Natural killer cell treated with Interleukin-12 subunit alpha and Interleukin-12 subunit beta and Interleukin-15 and Interleukin-18, amount 100 ng/mL, for 72 hours (primary cell): ENCODE measurements at regions not wholly inside any gene's neighbourhood (a gene's known extent, or its start where the extent isn't known, plus 50 kb on each side); places are given as distances from the start of the nearest gene placed in this dataset.

Experiments used
- ATAC-seq, 2 donors: fragments of 150-1000 bp; cut with Tn5 transposase in 1 of 2; sonication (Bioruptor Pico), chemical (Tn5 transposase) in 1 of 2; 2 replicates each; pipeline ENCODE4 v1.10.0; 2021
- DNase-seq: peaks from one replicate; pipeline ENCODE4 v3.0.0; 2022; ENCODE audit warnings: low spot score
- H3K27ac Mint-ChIP-seq, 2 donors: 1 replicate in 1 of 2; 2 replicates in 1 of 2; pipeline ENCODE4 v1.8.0; 2022; ENCODE audit warnings: mixed read lengths in 2 of 2, mild to moderate bottlenecking in 1 of 2, moderate library complexity in 1 of 2
- H3K27me3 Mint-ChIP-seq, 2 donors: 1 replicate in 1 of 2; 2 replicates in 1 of 2; pipeline ENCODE4 v1.8.0; 2022; ENCODE audit warnings: mixed read lengths in 2 of 2
- H3K36me3 Mint-ChIP-seq: one replicate; pipeline ENCODE4 v1.8.0; 2022; ENCODE audit warnings: mixed read lengths
- H3K4me1 Mint-ChIP-seq, 2 donors: 1 replicate in 1 of 2; 2 replicates in 1 of 2; pipeline ENCODE4 v1.8.0; 2022; ENCODE audit warnings: low read depth in 2 of 2, mixed read lengths in 2 of 2, mild to moderate bottlenecking in 1 of 2
- H3K4me3 Mint-ChIP-seq: one replicate; pipeline ENCODE4 v1.8.0; 2022; ENCODE audit warnings: mixed read lengths
- H3K9me3 Mint-ChIP-seq: 2 replicates; pipeline ENCODE4 v1.8.0; 2022; ENCODE audit warnings: mixed read lengths

DNA sequence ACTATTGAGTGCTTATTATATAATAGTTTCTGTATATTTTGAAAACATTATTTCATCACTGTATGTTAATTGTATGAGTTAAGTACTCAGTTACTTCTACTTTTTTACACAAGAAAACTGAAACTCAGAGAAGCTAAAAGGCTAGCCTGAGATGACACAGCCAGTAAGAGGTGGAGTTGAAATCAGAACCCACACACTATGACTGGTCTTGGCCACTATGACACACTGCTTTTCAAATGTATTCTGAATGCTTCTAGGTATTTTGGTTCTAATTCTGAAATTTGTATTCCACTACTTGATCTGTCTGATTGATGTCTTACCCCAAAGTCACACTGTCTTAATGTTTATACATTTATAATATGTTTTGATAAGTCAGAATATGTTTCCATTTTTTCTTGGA, 181.8 kb downstream of the ZDHHC21 start:
- Mint-ChIP-seq H3K9me3 (no peaks in the 10 kb centered on the region), H3K4me3 (no peak overlapping the region), H3K4me1 (no peaks in the 10 kb centered on the region), H3K36me3 (no peaks in the 10 kb centered on the region), H3K27ac (no peak overlapping the region), H3K27me3 (peaks cover 0 to 9% of the 10 kb centered on the region in 2 donors)
- ATAC-seq (no peak), DNase-seq (no peak)

DNA sequence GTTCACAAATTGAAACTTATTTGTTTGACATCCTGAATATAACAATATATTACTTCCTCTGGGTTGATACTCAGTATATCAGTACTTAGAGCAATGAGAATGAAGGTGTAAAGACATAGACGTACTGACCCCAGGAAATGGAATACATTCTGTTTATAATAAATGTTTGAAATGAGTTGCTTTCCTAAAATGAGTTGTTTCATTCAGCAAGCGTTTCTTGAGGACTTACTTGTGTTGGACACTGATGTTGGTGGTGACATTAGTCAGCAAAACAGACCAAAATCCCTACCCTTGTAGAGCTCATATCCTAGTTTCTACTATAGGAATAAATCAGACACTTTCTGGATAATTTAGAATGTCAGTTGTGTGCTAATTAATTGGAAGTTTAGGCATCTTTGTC, 184.3 kb downstream of the ZDHHC21 start:
- Mint-ChIP-seq H3K27me3 (peaks cover 0 to 14% of the 10 kb centered on the region in 2 donors), H3K4me1 (no peaks in the 10 kb centered on the region), H3K36me3 (no peaks in the 10 kb centered on the region), H3K27ac (no peak overlapping the region), H3K9me3 (peaks cover 2% of the 10 kb centered on the region), H3K4me3 (no peak overlapping the region)
- DNase-seq: no peak
- ATAC-seq: no peak

DNA sequence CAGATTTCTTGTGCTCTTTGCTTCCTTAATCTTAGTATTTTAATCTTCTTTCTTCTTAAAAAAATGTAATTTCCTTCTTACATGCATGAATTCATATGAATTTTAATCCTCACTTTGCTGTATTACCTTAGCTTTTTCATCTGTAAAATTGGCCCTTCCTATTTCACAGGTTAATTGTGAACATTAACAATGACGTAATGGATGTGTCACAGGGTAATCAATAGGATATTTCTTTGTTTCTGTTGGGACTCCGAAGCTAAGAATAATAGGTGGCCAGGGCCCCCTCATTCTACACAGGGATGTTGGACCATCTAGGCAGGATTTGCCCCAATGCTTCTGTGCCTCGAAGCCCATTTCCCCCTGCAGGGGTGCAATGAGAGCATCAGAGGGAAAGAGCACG, 187.4 kb upstream of the NFIB start:
- Mint-ChIP-seq H3K4me3 (no peak overlapping the region), H3K36me3 (no peaks in the 10 kb centered on the region), H3K4me1 (no peaks in the 10 kb centered on the region), H3K9me3 (peaks cover 5% of the 10 kb centered on the region), H3K27me3 (peaks cover 0 to 12% of the 10 kb centered on the region in 2 donors), H3K27ac (no peak overlapping the region)
- DNase-seq (no peak), ATAC-seq (no peak)

DNA sequence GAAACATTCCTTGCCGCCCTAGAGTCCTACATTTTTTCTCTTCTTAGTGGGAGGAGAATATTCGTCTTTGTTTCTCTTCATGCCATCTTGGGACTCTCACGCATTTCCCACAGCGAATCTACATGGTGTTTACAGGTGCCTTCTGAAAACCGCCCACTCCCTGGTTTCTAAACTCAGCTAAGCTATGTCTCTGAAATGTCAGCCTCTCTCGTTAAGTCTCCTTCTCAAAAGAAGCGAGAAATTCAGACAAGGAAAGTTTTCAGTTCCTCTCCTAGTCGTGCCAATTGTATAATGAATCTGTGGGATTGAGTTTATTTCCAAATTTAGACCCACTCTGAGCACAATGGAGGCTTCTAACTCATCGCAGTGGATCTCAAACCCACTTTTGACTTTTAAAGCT, 186.8 kb upstream of the NFIB start:
- Mint-ChIP-seq H3K4me3 (no peak overlapping the region), H3K4me1 (no peaks in the 10 kb centered on the region), H3K27ac (no peak overlapping the region), H3K9me3 (peaks cover 5% of the 10 kb centered on the region), H3K36me3 (no peaks in the 10 kb centered on the region), H3K27me3 (peaks cover 0 to 8% of the 10 kb centered on the region in 2 donors)
- no peak for DNase-seq
- no peak for ATAC-seq

DNA sequence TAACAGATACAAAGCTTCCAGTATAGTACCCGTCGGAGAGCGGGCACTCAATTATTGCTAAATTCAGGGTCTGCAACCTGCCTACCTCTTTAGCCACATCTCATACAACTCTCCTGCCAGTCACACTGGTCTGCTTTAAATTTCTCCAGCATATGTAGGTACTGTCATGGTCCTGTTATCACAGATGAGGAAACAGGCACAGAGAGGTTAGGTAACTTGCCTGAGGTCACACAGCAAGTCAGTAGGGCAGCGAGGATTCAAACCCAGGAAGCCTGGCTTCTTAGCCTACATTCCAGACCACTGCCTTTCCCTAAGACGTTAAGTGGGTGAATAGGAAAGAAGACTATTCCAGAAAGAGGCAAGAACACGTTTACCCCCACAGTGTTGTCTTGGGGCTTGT, 186.0 kb upstream of the NFIB start:
- Mint-ChIP-seq H3K4me1 (no peaks in the 10 kb centered on the region), H3K36me3 (no peaks in the 10 kb centered on the region), H3K9me3 (peaks cover 5% of the 10 kb centered on the region), H3K4me3 (no peak overlapping the region), H3K27ac (no peak overlapping the region), H3K27me3 (peaks cover 0 to 8% of the 10 kb centered on the region in 2 donors)
- DNase-seq: no peak
- no peak for ATAC-seq

DNA sequence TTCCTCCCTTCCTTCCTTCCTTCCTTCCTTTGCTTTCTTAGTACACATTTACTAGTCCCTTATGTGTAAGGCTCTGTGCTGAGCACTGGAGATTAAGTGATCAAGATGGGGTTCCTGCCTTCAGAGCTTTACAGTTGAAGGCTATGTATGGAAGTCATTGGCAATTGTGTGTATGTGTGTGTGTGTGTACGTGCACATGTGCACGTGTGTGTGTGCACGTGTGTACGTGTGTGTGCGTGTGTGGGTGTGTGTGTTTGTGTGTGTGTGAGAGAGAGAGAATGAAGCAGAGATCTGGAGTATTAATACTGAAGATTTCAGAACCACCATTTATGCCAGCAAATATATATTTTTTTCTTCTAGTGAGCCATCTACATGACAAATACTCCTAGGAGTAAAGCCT, 184.9 kb upstream of the NFIB start:
- Mint-ChIP-seq H3K27me3 (peaks cover 0 to 8% of the 10 kb centered on the region in 2 donors), H3K4me3 (no peak overlapping the region), H3K27ac (no peak overlapping the region), H3K36me3 (no peaks in the 10 kb centered on the region), H3K9me3 (peaks cover 3% of the 10 kb centered on the region), H3K4me1 (no peaks in the 10 kb centered on the region)
- DNase-seq: no peak
- no peak for ATAC-seq

DNA sequence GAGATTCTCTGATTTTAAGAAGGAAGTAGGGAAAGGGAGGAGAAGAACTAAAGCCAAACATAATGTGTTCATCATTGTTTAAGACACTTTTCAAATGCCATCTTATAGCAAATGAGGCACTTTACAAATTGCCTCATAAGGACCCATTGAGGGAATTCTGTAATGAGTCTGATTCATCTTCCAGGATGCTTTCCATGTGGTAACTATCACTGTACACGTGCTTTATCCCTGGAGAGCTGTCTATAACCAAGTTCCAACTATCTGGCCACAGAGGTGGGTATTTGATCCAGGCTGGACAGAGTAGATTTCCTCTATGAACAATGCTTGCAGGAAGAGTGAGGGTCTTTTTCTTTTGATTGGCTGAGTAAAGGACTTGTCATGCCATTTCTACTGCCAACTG, 183.5 kb upstream of the NFIB start:
- Mint-ChIP-seq H3K4me1 (no peaks in the 10 kb centered on the region), H3K27ac (no peak overlapping the region), H3K27me3 (peaks cover 0 to 8% of the 10 kb centered on the region in 2 donors), H3K4me3 (no peak overlapping the region), H3K9me3 (peaks cover 3% of the 10 kb centered on the region), H3K36me3 (no peaks in the 10 kb centered on the region)
- ATAC-seq (no peak), DNase-seq (no peak)

DNA sequence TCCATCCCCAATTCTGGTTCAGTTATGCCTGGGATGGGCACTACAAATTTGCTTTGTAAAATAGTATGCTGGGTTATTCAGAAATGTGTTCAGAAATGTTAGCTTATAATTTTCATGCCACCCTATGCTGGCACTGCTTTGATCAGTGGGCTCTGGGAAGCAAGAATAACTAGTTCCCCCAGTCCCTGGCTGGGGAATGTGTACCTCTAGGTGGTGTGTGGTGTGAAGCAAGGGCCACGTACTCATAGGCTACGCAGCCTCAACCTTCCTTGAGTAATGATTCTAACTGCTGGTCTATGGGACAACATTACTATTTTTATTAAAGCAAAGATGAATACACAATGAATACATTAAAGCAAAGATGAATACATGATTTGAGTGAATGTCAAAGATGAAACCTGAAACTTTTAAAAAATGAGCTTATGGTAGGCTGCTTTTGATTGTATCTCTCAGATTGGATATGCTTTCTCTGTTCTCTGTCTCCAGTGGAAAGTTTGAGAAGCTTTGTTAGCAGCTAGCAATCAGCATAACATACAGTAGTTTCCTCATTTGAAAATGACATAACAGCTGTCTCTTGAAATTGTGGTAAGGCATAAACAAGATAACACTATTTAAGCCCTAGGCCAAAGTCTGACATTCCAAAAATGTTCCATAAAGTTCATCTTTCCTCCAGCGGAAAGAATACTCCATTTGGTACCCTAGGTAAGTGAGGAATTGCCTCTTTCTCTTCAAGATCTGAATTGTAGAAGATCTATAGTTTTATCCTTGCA, 174.7 kb upstream of the NFIB start:
- H3K9me3 Mint-ChIP-seq: no peaks in the 10 kb centered on the region
- H3K4me3 Mint-ChIP-seq: no peak overlapping the region
- no peaks in the 10 kb centered on the region for H3K4me1 Mint-ChIP-seq
- no peak overlapping the region for H3K27ac Mint-ChIP-seq
- DNase-seq (no peak), ATAC-seq (no peak)
- H3K36me3 Mint-ChIP-seq: no peaks in the 10 kb centered on the region
- peaks cover 0 to 7% of the 10 kb centered on the region in 2 donors for H3K27me3 Mint-ChIP-seq

DNA sequence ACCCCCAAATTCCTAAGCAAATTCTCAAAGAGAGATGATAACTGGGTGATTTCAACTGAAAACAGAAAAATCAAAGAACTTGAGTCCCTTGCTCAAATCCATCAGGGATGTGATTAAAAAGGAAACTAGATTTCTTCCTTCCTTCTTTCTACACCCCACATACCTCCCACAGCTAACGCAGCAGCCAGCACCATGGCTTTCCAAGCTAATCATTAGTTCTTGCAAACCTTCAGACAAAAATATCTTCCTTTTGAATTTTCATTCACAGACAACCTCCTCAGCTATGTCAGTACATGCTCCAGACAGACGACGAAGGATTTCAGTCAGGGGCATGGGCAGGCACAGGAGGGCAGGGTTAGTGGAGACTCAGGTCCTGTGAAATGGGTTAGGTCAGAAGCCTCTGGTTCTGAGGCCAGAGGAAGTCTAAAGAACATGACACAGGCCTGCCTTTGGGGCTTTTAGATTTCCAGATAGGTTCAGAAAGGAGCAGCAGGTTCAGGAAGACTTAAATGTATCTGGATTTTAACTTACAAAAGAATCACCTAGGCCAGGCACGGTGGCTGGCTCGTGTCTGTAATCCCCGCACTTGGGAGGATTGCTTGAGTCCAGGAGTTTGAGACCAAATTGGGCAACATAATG, 173.7 kb upstream of the NFIB start:
- Mint-ChIP-seq H3K4me1 (no peaks in the 10 kb centered on the region), H3K27ac (no peak overlapping the region), H3K36me3 (no peaks in the 10 kb centered on the region), H3K27me3 (peaks cover 0 to 7% of the 10 kb centered on the region in 2 donors), H3K9me3 (no peaks in the 10 kb centered on the region), H3K4me3 (no peak overlapping the region)
- no peak for DNase-seq
- ATAC-seq: no peak

DNA sequence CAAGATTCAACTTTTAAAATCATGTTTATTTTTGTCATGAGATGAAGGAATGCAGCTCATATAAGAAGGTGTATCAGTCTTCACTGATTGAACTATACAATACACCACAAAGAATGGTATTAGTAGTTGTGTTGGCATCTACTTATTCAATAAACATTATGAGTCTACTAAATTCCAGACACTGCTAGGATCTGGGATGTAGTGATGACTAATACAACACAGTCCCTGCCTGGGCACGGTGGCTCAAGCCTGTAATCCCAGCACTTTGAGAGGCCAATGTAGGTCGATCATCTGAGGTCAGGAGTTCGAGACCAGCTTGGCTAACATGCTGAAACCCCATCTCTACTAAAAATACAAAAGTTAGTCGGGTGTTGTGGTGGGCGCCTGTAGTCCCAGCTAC, 171.4 kb upstream of the NFIB start:
- Mint-ChIP-seq H3K4me1 (no peaks in the 10 kb centered on the region), H3K27me3 (peaks cover 0 to 13% of the 10 kb centered on the region in 2 donors), H3K27ac (no peak overlapping the region), H3K9me3 (peaks cover 4% of the 10 kb centered on the region), H3K36me3 (no peaks in the 10 kb centered on the region), H3K4me3 (no peak overlapping the region)
- no peak for ATAC-seq
- no peak for DNase-seq

DNA sequence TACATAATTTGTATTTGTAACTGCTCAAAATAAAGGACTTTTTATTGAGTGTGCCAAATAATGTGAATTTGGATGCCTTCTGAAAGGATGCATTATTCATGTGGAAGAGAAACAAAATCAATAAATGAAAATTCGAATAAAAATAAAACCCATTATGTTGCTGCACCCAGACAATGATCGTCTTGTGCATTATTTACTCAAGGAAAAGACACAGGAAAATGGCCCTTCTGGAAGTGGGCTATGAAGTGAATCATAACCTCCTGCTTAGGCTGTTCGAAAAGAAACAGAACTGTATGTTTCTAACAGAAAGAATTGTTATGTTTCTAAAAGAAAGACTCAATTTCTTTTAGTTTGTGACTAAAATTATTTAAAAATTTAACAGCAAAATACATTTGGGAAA, 168.9 kb upstream of the NFIB start:
- H3K27me3 Mint-ChIP-seq: peaks cover 2 to 20% of the 10 kb centered on the region in 2 donors
- H3K4me3 Mint-ChIP-seq: no peak overlapping the region
- DNase-seq (no peak), ATAC-seq (no peak)
- no peaks in the 10 kb centered on the region for H3K36me3 Mint-ChIP-seq
- no peaks in the 10 kb centered on the region for H3K4me1 Mint-ChIP-seq
- no peak overlapping the region for H3K27ac Mint-ChIP-seq
- peaks cover 12% of the 10 kb centered on the region for H3K9me3 Mint-ChIP-seq

DNA sequence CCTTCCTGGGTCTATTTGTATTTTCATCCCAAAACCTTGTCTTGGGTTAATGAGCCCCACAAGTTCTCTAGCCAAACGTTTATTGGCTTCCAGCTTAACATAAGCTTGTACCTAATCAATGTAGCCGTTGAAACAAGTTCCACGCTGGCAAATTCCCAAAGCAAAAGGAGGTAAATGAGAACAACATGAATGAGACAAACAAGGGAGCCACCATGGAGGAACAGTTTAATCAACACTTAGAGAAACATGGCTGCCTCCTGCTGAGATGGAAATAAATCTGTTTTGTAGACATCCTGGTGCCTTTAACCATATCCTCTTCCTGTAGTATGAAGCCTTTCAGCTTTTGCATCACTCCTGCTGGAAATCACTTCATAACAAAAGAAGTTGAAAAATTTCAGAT, 166.6 kb upstream of the NFIB start:
- ATAC-seq (no peak), DNase-seq (no peak)
- no peaks in the 10 kb centered on the region for H3K4me1 Mint-ChIP-seq
- peaks cover 12% of the 10 kb centered on the region for H3K9me3 Mint-ChIP-seq
- H3K36me3 Mint-ChIP-seq: no peaks in the 10 kb centered on the region
- no peak overlapping the region for H3K27ac Mint-ChIP-seq
- no peak overlapping the region for H3K4me3 Mint-ChIP-seq
- peaks cover 2 to 12% of the 10 kb centered on the region in 2 donors for H3K27me3 Mint-ChIP-seq

DNA sequence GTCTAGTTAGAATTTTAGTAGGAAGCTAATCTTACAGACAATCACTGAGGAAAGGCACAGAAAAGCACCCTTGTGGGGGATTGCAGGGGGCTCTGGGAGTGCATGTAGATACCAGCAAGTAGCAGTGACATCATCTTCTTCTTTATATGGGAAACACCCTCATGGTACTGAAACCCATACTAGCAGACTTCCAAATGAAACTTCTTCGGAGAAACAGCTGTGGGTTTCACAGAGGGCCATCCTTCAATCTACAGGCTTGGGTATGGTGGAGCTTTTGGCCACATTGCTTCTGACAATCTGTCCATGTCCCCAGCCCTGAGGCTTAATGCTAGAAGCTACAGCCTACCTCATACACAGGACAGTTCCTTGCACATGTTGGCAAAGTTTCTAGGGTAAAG, 165.2 kb upstream of the NFIB start:
- Mint-ChIP-seq H3K27ac (no peak overlapping the region), H3K27me3 (peaks cover 2 to 12% of the 10 kb centered on the region in 2 donors), H3K9me3 (peaks cover 12% of the 10 kb centered on the region), H3K4me1 (no peaks in the 10 kb centered on the region), H3K36me3 (no peaks in the 10 kb centered on the region), H3K4me3 (no peak overlapping the region)
- DNase-seq (no peak), ATAC-seq (no peak)

DNA sequence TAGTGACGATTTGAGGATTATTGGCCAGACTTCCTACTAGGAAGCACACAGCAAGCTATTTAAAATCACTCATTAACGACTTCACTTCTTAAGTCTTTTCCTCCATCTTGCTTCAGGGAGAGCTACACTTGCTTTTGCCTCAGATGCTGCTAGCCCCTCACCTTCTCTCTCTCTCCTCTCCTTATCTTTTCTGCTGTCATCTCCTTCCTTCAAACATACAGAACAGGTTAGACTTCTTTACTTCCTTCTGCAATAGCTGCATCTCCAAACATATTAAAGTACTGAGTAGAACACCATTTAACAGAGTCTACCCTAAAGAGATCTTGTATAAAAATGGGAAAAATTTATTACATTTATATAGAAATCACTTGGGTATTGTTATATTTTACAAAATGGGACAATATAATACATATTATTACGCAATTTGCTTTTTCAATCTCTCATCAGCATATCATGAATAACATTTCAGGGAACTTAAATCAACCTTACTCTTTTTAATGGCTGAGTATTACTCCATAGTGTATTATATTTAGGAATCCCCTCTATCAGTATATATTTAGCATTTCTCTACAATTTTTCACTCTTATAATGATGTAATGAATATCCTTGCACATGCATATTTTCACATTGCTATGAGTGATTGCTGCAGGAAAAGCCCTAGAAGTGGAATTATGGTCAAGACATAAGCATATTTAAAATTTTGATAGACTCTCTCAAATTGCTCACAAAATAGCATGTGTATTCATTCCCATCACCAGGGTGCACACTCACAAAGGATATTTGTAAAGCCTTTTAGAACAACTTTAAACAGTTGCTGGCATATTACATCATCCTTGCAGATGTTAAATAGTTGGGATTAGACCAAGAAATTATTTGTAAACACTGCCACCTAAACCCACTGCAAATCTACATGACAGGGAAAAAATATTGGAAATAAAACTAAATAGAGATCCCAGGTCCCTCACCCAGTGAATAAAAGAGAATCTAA, 164.5 kb upstream of the NFIB start:
- DNase-seq: no peak
- Mint-ChIP-seq H3K9me3 (peaks cover 12% of the 10 kb centered on the region), H3K4me1 (no peaks in the 10 kb centered on the region), H3K4me3 (no peak overlapping the region), H3K36me3 (no peaks in the 10 kb centered on the region), H3K27me3 (peaks cover 2 to 12% of the 10 kb centered on the region in 2 donors), H3K27ac (no peak overlapping the region)
- ATAC-seq: no peak
